ENCODE measurements at regions not wholly inside any gene's neighbourhood (a gene's known extent, or its start where the extent isn't known, plus 50 kb on each side); places are given as distances from the start of the nearest gene placed in this dataset.

DNA sequence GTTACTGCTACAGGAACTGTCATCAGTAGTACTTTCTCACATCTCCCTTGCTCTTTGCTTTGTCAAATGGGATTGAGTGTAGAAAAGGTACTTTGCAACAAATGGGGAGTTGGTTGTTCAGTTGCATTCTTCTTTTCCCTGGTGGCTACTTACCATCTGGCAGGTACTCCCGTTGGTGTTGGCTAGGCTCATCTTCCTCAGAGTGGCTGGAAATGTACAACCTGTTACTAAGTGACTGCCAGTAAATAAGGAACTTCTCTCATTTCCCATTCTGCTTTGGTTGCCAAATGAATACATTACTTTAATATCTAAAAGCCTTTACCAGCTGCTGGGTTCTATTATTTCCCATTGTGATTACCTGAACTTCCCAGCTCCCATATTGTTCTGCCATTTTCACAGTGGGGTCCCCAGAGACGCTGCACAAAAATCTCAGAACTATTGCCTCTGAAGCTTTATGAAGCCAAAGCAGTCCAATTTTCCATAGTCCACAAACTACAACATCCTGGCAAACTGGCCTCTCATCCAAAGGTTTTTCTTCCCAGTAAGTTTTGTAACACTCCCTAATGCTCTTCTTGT lies 229.7 kb upstream of the HTR1E start:
- TF ChIP-seq, protein P1, sequence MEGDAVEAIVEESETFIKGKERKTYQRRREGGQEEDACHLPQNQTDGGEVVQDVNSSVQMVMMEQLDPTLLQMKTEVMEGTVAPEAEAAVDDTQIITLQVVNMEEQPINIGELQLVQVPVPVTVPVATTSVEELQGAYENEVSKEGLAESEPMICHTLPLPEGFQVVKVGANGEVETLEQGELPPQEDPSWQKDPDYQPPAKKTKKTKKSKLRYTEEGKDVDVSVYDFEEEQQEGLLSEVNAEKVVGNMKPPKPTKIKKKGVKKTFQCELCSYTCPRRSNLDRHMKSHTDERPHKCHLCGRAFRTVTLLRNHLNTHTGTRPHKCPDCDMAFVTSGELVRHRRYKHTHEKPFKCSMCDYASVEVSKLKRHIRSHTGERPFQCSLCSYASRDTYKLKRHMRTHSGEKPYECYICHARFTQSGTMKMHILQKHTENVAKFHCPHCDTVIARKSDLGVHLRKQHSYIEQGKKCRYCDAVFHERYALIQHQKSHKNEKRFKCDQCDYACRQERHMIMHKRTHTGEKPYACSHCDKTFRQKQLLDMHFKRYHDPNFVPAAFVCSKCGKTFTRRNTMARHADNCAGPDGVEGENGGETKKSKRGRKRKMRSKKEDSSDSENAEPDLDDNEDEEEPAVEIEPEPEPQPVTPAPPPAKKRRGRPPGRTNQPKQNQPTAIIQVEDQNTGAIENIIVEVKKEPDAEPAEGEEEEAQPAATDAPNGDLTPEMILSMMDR (conservative IDR thresholded peaks at IDR 0.05; ENCODE audit: low read length), result no peak
- TF ChIP-seq EZH2phosphoT487 (IDR thresholded peaks at IDR 0.05; ENCODE audit: borderline replicate concordance, low read depth, low read length), result no peak

All from OCI-LY7 (cell line).